Colonic mucosa (tissue), 4 donors: ENCODE measurements at regions not wholly inside any gene's neighbourhood (a gene's known extent, or its start where the extent isn't known, plus 50 kb on each side); places are given as distances from the start of the nearest gene placed in this dataset.

Experiments used
- DNase-seq: peaks from one replicate; pipeline ENCODE4 v3.0.0-alpha.2; 2020
- H3K27ac ChIP-seq: fragments of 200-600 bp; one replicate; pipeline ENCODE4 v1.8.0; 2021
- H3K27me3 ChIP-seq: fragments of 200-600 bp; one replicate; pipeline ENCODE4 v1.8.0; 2021
- H3K36me3 ChIP-seq: fragments of 200-600 bp; one replicate; pipeline ENCODE4 v1.8.0; 2021
- H3K4me1 ChIP-seq: fragments of 200-600 bp; one replicate; pipeline ENCODE4 v1.8.0; 2021; ENCODE audit warnings: mild to moderate bottlenecking
- H3K4me3 ChIP-seq: fragments of 200-600 bp; one replicate; pipeline ENCODE4 v1.8.0; 2021
- H3K9ac ChIP-seq, 2 donors: one replicate each; pipeline ENCODE4 v1.7.0; 2013; ENCODE audit warnings: control low read depth in 2 of 2, low read depth in 2 of 2, low read length in 2 of 2
- H3K9me3 ChIP-seq: fragments of 200-600 bp; one replicate; pipeline ENCODE4 v1.8.0; 2021
- intact Hi-C: fragments of 100-400 bp; cut with DNase I; formaldehyde crosslinking; loops from one replicate; pipeline ENCODE4 v1.14.1; 2022
- TF ChIP-seq, protein P1 (sequence below): fragments of 200-600 bp; IDR thresholded peaks from one replicate; pipeline ENCODE4 v1.8.0; 2022; ENCODE audit warnings: antibody characterized with exemption, mild to moderate bottlenecking
- donor health status: healthy.
- donor health status: DM: no; HTN: no; CAD: no.
- donor health status: DM: no; HTN: no; CAD: no.

DNA sequence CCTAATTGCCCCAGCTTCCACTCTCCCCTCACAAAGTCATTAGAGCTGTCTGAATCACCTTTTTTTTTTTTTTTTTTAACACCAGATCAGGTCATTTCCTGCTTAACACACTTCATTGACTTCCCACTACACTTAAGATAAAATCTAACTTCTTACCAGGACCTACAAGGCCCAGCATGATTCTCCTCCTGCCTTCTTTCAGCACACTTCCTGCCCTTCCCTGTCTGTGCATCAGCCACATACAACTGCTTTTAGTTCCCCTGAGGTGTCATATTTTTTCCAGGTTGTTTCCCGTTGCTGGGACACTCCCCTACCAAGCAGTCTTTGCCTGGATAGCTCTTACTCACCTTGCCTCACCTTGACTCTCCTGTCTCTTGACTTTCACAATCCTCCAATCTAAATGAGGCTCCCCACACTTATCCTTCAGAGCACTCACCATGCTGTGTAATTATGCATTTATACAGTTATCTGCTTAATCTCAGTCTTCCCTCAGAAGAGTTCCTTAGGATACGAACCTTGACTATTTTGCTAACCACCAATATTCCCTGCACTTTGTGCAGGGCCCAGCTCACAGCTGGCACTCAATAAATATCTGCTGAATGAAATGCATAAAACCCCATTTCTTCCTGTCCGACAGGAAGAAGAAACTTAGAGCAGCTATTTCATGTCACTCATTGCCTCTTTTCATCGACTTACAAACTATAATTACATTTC is 96.6 kb upstream of the AKIP1 start:
- Histone ChIP-seq H3K4me3 (no peak overlapping the region), H3K36me3 (no peaks in the 10 kb centered on the region), H3K27me3 (no peaks in the 10 kb centered on the region), H3K9ac (peak overlapping the region in 1 of 2 donors; percentile 74), H3K9me3 (no peaks in the 10 kb centered on the region), H3K27ac (peak overlapping the region; percentile 68), H3K4me1 (peaks cover 8% of the 10 kb centered on the region)
- DNase-seq, result peak; percentile 40
- TF ChIP-seq, protein P1, sequence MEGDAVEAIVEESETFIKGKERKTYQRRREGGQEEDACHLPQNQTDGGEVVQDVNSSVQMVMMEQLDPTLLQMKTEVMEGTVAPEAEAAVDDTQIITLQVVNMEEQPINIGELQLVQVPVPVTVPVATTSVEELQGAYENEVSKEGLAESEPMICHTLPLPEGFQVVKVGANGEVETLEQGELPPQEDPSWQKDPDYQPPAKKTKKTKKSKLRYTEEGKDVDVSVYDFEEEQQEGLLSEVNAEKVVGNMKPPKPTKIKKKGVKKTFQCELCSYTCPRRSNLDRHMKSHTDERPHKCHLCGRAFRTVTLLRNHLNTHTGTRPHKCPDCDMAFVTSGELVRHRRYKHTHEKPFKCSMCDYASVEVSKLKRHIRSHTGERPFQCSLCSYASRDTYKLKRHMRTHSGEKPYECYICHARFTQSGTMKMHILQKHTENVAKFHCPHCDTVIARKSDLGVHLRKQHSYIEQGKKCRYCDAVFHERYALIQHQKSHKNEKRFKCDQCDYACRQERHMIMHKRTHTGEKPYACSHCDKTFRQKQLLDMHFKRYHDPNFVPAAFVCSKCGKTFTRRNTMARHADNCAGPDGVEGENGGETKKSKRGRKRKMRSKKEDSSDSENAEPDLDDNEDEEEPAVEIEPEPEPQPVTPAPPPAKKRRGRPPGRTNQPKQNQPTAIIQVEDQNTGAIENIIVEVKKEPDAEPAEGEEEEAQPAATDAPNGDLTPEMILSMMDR, result no peak
- intact Hi-C loops, result loop anchor here (5.0 to 10.0 kb wide), 2 partner anchors 127 to 150 kb away; partner anchors contain the start of gene TMEM9B

DNA sequence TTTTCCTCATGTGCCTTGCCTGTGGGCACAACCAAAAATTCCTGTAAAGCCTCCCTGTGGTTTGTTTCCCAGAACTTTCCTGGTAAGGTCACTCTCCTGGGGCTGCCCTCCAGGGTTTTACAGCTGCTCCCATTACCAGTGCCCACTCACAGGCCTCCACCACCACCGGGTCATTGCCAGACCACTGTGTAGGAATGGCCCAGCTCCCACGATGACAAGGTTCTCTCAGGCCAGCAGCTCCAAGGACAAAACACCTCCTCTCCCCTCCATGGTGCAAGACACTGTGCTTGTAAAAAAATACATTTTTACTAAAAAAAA is 96.1 kb upstream of the AKIP1 start:
- peaks cover 8% of the 10 kb centered on the region for H3K4me1 ChIP-seq
- H3K27ac ChIP-seq, result peak overlapping the region; percentile 68
- intact Hi-C loops, result loop anchor here (5.0 to 10.0 kb wide), 2 partner anchors 128 to 150 kb away; partner anchors contain the start of gene TMEM9B
- no peak overlapping the region for H3K4me3 ChIP-seq
- TF ChIP-seq, protein P1, result no peak
- H3K27me3 ChIP-seq, result no peaks in the 10 kb centered on the region
- H3K9me3 ChIP-seq, result no peaks in the 10 kb centered on the region
- no peak for DNase-seq
- H3K36me3 ChIP-seq, result no peaks in the 10 kb centered on the region
- no peak overlapping the region for H3K9ac ChIP-seq

DNA sequence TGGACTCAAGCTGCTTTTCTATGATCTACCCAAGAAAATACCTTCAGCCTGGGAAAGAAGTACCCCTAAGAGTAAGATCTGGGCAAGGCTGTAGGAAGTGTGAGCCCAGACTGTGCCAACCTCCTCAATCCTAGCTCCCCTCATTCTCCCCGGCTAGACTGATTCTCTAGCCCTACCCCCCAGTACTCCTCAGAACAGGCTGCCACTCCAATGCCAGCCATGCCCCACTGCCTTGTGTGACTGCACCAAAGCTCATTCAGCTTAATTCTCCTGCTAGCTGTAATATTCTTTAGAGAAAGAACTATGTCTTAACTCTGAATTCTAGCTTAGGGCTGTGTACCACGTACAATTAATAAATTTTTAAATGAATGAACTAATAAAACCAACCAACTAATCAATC is 92.6 kb upstream of the AKIP1 start:
- TF ChIP-seq, protein P1, result no peak
- DNase-seq, result no peak
- H3K27ac ChIP-seq, result no peak overlapping the region
- peaks cover 6% of the 10 kb centered on the region for H3K4me1 ChIP-seq
- intact Hi-C loops, result loop anchor here (10.0 kb wide), 1 partner anchor 146 kb away; the partner anchor contains the start of gene TMEM9B
- H3K9ac ChIP-seq, result no peak overlapping the region
- no peaks in the 10 kb centered on the region for H3K27me3 ChIP-seq
- H3K9me3 ChIP-seq, result no peaks in the 10 kb centered on the region
- no peak overlapping the region for H3K4me3 ChIP-seq
- no peaks in the 10 kb centered on the region for H3K36me3 ChIP-seq

DNA sequence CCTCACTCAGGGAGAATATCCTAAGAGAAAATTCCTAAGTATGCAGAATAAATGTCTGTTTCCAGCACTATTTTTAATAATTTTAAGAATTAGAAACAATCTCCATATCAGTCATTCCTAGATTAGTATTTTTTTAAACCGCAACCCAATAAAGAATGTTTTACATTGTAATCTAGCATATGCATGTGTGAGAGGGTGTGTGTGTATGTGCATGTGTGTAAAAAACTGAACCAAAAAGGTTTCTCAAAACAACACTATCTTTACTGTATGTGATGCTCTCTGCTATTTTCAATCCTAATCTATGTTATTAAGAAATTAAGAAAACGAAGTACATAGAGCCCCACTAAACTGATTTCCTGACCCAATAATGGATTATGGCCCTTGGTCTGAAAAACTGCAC is 90.6 kb upstream of the AKIP1 start:
- intact Hi-C loops, result no loop called here
- no peaks in the 10 kb centered on the region for H3K36me3 ChIP-seq
- H3K4me3 ChIP-seq, result no peak overlapping the region
- no peak overlapping the region for H3K9ac ChIP-seq
- no peaks in the 10 kb centered on the region for H3K27me3 ChIP-seq
- H3K27ac ChIP-seq, result no peak overlapping the region
- H3K9me3 ChIP-seq, result no peaks in the 10 kb centered on the region
- H3K4me1 ChIP-seq, result no peaks in the 10 kb centered on the region
- TF ChIP-seq, protein P1, result no peak
- no peak for DNase-seq

DNA sequence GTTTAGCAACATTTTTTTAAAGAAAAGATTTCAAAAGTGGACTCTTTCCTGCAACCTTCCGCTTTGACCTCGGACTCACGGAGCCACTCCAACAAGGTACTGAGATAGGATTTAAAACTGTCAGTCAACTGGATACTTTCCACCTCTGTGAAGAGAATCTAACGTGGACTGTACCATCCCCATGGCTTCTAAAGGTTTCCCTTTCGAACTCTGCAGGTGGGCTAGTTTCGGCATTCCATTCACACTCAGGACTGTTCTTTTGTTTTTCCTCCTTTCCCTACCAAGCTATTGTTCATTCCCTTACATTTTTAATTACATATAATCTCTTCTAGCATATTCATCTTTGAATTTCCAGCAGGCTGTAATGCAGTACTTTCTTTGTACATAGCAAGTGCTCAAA is 88.5 kb upstream of the AKIP1 start:
- no peaks in the 10 kb centered on the region for H3K4me1 ChIP-seq
- H3K4me3 ChIP-seq, result no peak overlapping the region
- H3K27ac ChIP-seq, result no peak overlapping the region
- H3K9ac ChIP-seq, result no peak overlapping the region
- H3K27me3 ChIP-seq, result no peaks in the 10 kb centered on the region
- TF ChIP-seq, protein P1, result no peak
- DNase-seq, result no peak
- intact Hi-C loops, result no loop called here
- H3K36me3 ChIP-seq, result no peaks in the 10 kb centered on the region
- H3K9me3 ChIP-seq, result no peaks in the 10 kb centered on the region
